Breast epithelium (tissue), 4 donors: ENCODE measurements at regions not wholly inside any gene's neighbourhood (a gene's known extent, or its start where the extent isn't known, plus 50 kb on each side); places are given as distances from the start of the nearest gene placed in this dataset.

ENCODE experiments used
- DNase-seq, 2 donors: peaks; one replicate each; pipeline ENCODE4 v3.0.0-alpha.2; 2019; ENCODE audit warnings: low spot score in 2 of 2
- H3K27ac ChIP-seq, 2 donors: fragments of 200-600 bp; sonication (generic) in 1 of 2; one replicate each; pipeline ENCODE4 v1.5.1; 2016 to 2019; ENCODE audit warnings: mild to moderate bottlenecking in 1 of 2
- H3K27me3 ChIP-seq, 2 donors: fragments of 200-600 bp; sonication (generic) in 1 of 2; one replicate each; pipeline versions ENCODE4 v1.5.1 to v1.6.0; 2017 to 2019; ENCODE audit warnings: control low read depth in 1 of 2, mild to moderate bottlenecking in 1 of 2
- H3K36me3 ChIP-seq: fragments of 200-600 bp; one replicate; pipeline ENCODE4 v1.5.1; 2019
- H3K4me1 ChIP-seq, 2 donors: fragments of 200-600 bp; sonication (generic); one replicate each; pipeline ENCODE4 v1.5.1; 2016 to 2019; ENCODE audit warnings: control low read depth in 1 of 2
- H3K4me3 ChIP-seq, 3 donors: fragments of 200-600 bp; sonication (generic); 1 replicate in 2 of 3; 2 replicates in 1 of 3; pipeline ENCODE4 v1.5.1; 2016 to 2019; ENCODE audit warnings: mild to moderate bottlenecking in 3 of 3, moderate library complexity in 2 of 3
- H3K9me3 ChIP-seq, 2 donors: fragments of 200-600 bp; sonication (generic) in 1 of 2; one replicate each; pipeline ENCODE4 v1.5.1; 2016 to 2019; ENCODE audit warnings: control low read depth in 1 of 2
- POLR2A ChIP-seq: fragments of 450-650 bp; IDR thresholded peaks from one replicate; pipeline ENCODE4 v1.6.1; 2016; ENCODE audit warnings: antibody characterized with exemption, mild to moderate bottlenecking, moderate library complexity
- POLR2AphosphoS5 ChIP-seq, 3 donors: sonication (generic); formaldehyde crosslinking; IDR thresholded peaks; one replicate each; pipeline ENCODE4 v1.6.1; 2017; ENCODE audit warnings: antibody characterized with exemption in 3 of 3
- intact Hi-C: fragments of 100-400 bp; cut with DNase I; formaldehyde crosslinking; loops from one replicate; pipeline ENCODE4 v1.15.1; 2023; ENCODE audit warnings: low total_unique reads
- TF ChIP-seq, protein P1 (sequence below), 3 donors: fragments of 450-650 bp; IDR thresholded peaks; one replicate each; pipeline ENCODE4 v1.5.1; 2016 to 2017; ENCODE audit warnings: antibody characterized with exemption in 3 of 3, mild to moderate bottlenecking in 3 of 3, moderate library complexity in 3 of 3

DNA sequence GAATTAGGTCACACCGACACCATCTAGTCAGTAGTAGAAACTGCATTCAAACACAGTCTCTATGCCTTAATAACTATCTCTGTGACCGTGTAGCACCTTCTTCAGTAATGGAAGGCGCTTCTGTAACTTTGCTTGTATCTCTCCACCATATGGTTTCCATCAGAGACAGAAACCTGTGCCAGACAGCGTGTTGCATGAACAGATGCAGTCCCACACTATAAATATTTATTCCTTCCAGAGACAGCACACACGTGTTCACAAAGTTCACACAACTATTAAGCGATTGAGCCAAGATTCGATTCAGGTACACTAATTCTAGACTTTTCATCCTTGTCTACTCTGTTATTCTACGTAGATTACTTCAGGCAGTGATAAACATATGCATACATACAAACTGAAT is 873.9 kb upstream of the MBL2 start:
- Histone ChIP-seq H3K27ac (no peak overlapping the region), H3K36me3 (no peaks in the 10 kb centered on the region), H3K4me3 (no peak overlapping the region), H3K4me1 (no peaks in the 10 kb centered on the region), H3K27me3 (no peaks in the 10 kb centered on the region), H3K9me3 (peaks cover 3 to 10% of the 10 kb centered on the region in 2 donors)
- TF ChIP-seq, protein P1, sequence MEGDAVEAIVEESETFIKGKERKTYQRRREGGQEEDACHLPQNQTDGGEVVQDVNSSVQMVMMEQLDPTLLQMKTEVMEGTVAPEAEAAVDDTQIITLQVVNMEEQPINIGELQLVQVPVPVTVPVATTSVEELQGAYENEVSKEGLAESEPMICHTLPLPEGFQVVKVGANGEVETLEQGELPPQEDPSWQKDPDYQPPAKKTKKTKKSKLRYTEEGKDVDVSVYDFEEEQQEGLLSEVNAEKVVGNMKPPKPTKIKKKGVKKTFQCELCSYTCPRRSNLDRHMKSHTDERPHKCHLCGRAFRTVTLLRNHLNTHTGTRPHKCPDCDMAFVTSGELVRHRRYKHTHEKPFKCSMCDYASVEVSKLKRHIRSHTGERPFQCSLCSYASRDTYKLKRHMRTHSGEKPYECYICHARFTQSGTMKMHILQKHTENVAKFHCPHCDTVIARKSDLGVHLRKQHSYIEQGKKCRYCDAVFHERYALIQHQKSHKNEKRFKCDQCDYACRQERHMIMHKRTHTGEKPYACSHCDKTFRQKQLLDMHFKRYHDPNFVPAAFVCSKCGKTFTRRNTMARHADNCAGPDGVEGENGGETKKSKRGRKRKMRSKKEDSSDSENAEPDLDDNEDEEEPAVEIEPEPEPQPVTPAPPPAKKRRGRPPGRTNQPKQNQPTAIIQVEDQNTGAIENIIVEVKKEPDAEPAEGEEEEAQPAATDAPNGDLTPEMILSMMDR (IDR thresholded peaks at IDR 0.05): no peak
- TF ChIP-seq POLR2A (no peak), POLR2AphosphoS5 (IDR thresholded peaks at IDR 0.05) (no peak)
- intact Hi-C loops: no loop called here
- no peak for DNase-seq

DNA sequence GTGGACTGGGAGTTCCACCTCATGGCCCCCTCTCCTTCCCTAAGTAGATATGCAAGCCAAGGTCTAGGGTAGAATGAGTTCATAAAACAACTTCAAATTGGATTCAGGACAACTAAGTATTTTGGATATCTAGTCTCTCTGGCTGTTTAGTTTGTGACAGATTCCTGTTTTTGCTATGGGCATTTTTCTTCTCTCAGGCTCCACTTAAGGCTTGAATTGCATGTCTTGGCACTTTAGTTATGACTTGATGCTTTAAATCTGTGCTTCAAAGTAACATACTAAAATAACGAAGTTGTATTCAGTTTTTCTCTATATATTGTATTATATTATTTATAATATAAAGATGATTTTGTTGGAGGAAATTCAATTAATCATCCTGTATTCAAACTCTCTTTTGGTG is 873.4 kb upstream of the MBL2 start:
- TF ChIP-seq POLR2AphosphoS5 (IDR thresholded peaks at IDR 0.05) (no peak), POLR2A (no peak)
- TF ChIP-seq, protein P1 (IDR thresholded peaks at IDR 0.05): no peak
- no peaks in the 10 kb centered on the region for H3K4me1 ChIP-seq
- H3K4me3 ChIP-seq: no peak overlapping the region
- H3K27me3 ChIP-seq: no peaks in the 10 kb centered on the region
- DNase-seq: no peak
- no peaks in the 10 kb centered on the region for H3K36me3 ChIP-seq
- H3K27ac ChIP-seq: no peak overlapping the region
- peaks cover 3 to 10% of the 10 kb centered on the region in 2 donors for H3K9me3 ChIP-seq
- intact Hi-C loops: no loop called here

DNA sequence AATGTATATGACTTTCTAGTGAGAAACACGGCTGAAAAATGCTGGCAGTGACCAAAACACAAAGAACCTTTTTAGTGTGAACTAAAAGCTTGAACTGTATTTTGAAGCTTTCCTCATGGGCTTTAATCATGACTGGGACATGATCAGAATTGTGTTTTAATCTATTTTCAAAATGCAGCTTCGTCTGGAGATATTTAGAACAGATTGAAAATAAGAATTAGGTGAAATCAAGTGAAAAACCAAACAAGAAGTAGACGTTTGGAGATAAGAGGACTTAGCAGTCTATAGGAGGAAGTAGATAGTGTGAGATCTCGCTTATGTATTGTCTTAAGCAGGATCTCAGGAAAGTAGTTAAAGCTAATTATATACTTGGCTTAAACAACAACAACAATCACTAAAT is 865.4 kb upstream of the MBL2 start:
- no peak for DNase-seq
- no peaks in the 10 kb centered on the region for H3K27me3 ChIP-seq
- intact Hi-C loops: no loop called here
- H3K4me1 ChIP-seq: no peaks in the 10 kb centered on the region
- TF ChIP-seq POLR2A (no peak), POLR2AphosphoS5 (IDR thresholded peaks at IDR 0.05) (no peak)
- TF ChIP-seq, protein P1 (IDR thresholded peaks at IDR 0.05): no peak
- no peak overlapping the region for H3K27ac ChIP-seq
- H3K36me3 ChIP-seq: no peaks in the 10 kb centered on the region
- peaks cover 0 to 2% of the 10 kb centered on the region in 2 donors for H3K9me3 ChIP-seq
- no peak overlapping the region for H3K4me3 ChIP-seq

DNA sequence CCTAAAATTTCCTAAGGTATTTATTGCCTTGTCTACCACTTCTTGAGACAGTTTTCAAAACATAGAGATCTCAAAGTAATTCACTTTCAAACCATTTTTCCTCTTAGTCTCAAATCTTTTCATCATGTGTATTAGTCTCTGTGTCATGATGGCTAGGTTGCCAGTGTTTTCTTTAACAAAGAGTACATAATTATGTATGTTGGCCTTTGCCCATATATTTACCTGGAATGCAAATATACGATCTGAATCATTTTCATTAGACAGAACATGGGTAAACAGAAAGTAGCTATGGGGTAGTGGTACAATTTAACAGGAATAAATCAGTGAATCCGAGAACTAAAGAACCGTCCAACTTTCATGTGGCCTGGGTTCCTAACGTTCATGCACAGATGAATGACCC is 852.1 kb upstream of the MBL2 start:
- H3K36me3 ChIP-seq: no peaks in the 10 kb centered on the region
- intact Hi-C loops: no loop called here

DNA sequence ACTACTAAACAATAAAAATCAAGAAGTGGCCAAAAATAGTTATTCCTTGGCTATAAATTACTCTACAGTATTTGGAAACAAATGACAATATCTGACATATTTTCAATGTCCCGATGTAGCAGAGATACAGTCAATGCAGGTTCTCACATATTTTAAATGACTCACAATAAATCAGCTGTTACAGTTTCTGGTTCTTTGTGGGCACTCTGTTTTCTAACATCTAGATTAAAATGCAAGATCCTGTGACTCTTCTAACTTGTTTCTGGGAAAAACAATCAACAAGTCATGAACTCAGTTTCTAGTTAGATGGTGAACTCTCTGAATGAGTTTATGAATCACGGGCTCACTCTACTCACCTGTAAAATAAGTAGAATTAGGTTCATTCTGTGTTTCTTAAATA is 849.6 kb upstream of the MBL2 start:
- no peak overlapping the region for H3K27ac ChIP-seq
- no peaks in the 10 kb centered on the region for H3K9me3 ChIP-seq
- no peaks in the 10 kb centered on the region for H3K36me3 ChIP-seq
- intact Hi-C loops: no loop called here
- TF ChIP-seq, protein P1 (IDR thresholded peaks at IDR 0.05): no peak
- TF ChIP-seq POLR2AphosphoS5 (IDR thresholded peaks at IDR 0.05) (no peak), POLR2A (no peak)
- no peak overlapping the region for H3K4me3 ChIP-seq
- no peaks in the 10 kb centered on the region for H3K4me1 ChIP-seq
- DNase-seq: no peak
- no peaks in the 10 kb centered on the region for H3K27me3 ChIP-seq

More for the DNA sequence above, 852.1 kb upstream of the MBL2 start:
- no peaks in the 10 kb centered on the region for H3K4me1 ChIP-seq
- TF ChIP-seq, protein P1 (IDR thresholded peaks at IDR 0.05): no peak
- TF ChIP-seq POLR2AphosphoS5 (IDR thresholded peaks at IDR 0.05): no peak
- TF ChIP-seq POLR2A: no peak
- DNase-seq: no peak
- peaks cover 0 to 3% of the 10 kb centered on the region in 2 donors for H3K9me3 ChIP-seq
- no peak overlapping the region for H3K27ac ChIP-seq
- H3K4me3 ChIP-seq: no peak overlapping the region
- H3K27me3 ChIP-seq: no peaks in the 10 kb centered on the region
